HuH-7.5 (cell line): ENCODE measurements at regions not wholly inside any gene's neighbourhood (a gene's known extent, or its start where the extent isn't known, plus 50 kb on each side); places are given as distances from the start of the nearest gene placed in this dataset.

ENCODE experiments used
- DNase-seq: peaks from one replicate; pipeline ENCODE4 v3.0.0; 2011; ENCODE audit warnings: low spot score

- no peak for DNase-seq
Observed at GRCh38 chr2:241942416-241943208, 73.1 kb downstream of the RTP5 start.

- no peak for DNase-seq
Observed at GRCh38 chr2:241943209-241943850, 73.8 kb downstream of the RTP5 start.

- DNase-seq: no peak
Observed at GRCh38 chr2:241943961-241944575, 74.5 kb downstream of the RTP5 start.

GRCh38 chr2:241944821-241945220 is 75.3 kb downstream of the RTP5 start:
- no peak for DNase-seq

- DNase-seq: no peak
Observed at GRCh38 chr2:241945311-241945710, 75.8 kb downstream of the RTP5 start.

- no peak for DNase-seq
Observed at GRCh38 chr2:241945803-241946202, 76.3 kb downstream of the RTP5 start.

GRCh38 chr2:241946306-241947003 is 76.9 kb downstream of the RTP5 start:
- no peak for DNase-seq

GRCh38 chr2:241947004-241947350 is 77.4 kb downstream of the RTP5 start:
- no peak for DNase-seq

- no peak for DNase-seq
Observed at GRCh38 chr2:241947401-241947800, 77.9 kb downstream of the RTP5 start.

- DNase-seq: no peak
Observed at GRCh38 chr2:241947876-241948275, 78.3 kb downstream of the RTP5 start.

GRCh38 chr2:241948299-241948897 is 78.9 kb downstream of the RTP5 start:
- no peak for DNase-seq

- no peak for DNase-seq
Observed at GRCh38 chr2:241948901-241949735, 79.6 kb downstream of the RTP5 start.

GRCh38 chr2:241949736-241950412 is 80.3 kb downstream of the RTP5 start:
- no peak for DNase-seq

GRCh38 chr2:241950413-241951315 is 81.1 kb downstream of the RTP5 start:
- peak; percentile 95 for DNase-seq

- no peak for DNase-seq
Observed at GRCh38 chr2:241951316-241951700, 81.8 kb downstream of the RTP5 start.

GRCh38 chr2:241951920-241952319 is 82.4 kb downstream of the RTP5 start:
- no peak for DNase-seq

GRCh38 chr2:241952816-241953215 is 83.3 kb downstream of the RTP5 start:
- DNase-seq: no peak

GRCh38 chr2:241953324-241953928 is 83.9 kb downstream of the RTP5 start:
- no peak for DNase-seq

GRCh38 chr2:241956521-241957110 is 87.1 kb downstream of the RTP5 start:
- DNase-seq: no peak
